Trophoblast cell (in vitro differentiated cells and primary cell): ENCODE measurements at regions not wholly inside any gene's neighbourhood (a gene's known extent, or its start where the extent isn't known, plus 50 kb on each side); places are given as distances from the start of the nearest gene placed in this dataset.

ENCODE experiments used
- DNase-seq, 2 donors: peaks; one replicate each; pipeline ENCODE4 v3.0.0-alpha.2; 2016
- H2AFZ ChIP-seq: 2 replicates; pipeline ENCODE4 v1.6.1; 2013; ENCODE audit warnings: low read length, moderate library complexity, mild to moderate bottlenecking; ENCODE audit not compliant: insufficient read depth, poor library complexity
- H2AK5ac ChIP-seq: 2 replicates; pipeline ENCODE4 v1.6.1; 2013; ENCODE audit warnings: mild to moderate bottlenecking, low read length
- H2BK120ac ChIP-seq: 2 replicates; pipeline ENCODE4 v1.6.1; 2013; ENCODE audit warnings: low read length, mild to moderate bottlenecking, moderate library complexity; ENCODE audit not compliant: insufficient read depth, poor library complexity
- H2BK12ac ChIP-seq: 2 replicates; pipeline ENCODE4 v1.6.1; 2013; ENCODE audit warnings: mild to moderate bottlenecking, low read length, moderate library complexity
- H2BK5ac ChIP-seq: 2 replicates; pipeline ENCODE4 v1.6.1; 2013; ENCODE audit warnings: low read length, low read depth, moderate library complexity, mild to moderate bottlenecking; ENCODE audit not compliant: poor library complexity
- H3K14ac ChIP-seq: 2 replicates; pipeline ENCODE4 v1.6.1; 2013; ENCODE audit warnings: mild to moderate bottlenecking, low read length
- H3K18ac ChIP-seq: 2 replicates; pipeline ENCODE4 v1.6.1; 2013; ENCODE audit warnings: mild to moderate bottlenecking, low read length
- H3K23ac ChIP-seq: 2 replicates; pipeline ENCODE4 v1.6.1; 2013; ENCODE audit warnings: low read length
- H3K27ac ChIP-seq: 2 replicates; pipeline ENCODE4 v1.5.1; 2013; ENCODE audit warnings: low read depth, mild to moderate bottlenecking, inconsistent platforms, low read length, moderate library complexity
- H3K27me3 ChIP-seq: 2 replicates; pipeline ENCODE4 v1.6.1; 2013; ENCODE audit warnings: inconsistent platforms, mild to moderate bottlenecking, low read length, moderate library complexity; ENCODE audit not compliant: insufficient read depth
- H3K36me3 ChIP-seq, 2 experiments: 1 replicate in 1 of 2; 2 replicates in 1 of 2; pipeline ENCODE4 v1.6.1; 2013; ENCODE audit warnings: low read length in 2 of 2, mild to moderate bottlenecking in 2 of 2, moderate library complexity in 1 of 2; ENCODE audit not compliant: insufficient read depth in 2 of 2, control insufficient read depth in 1 of 2
- H3K4ac ChIP-seq: 2 replicates; pipeline ENCODE4 v1.6.1; 2013; ENCODE audit warnings: low read depth, mild to moderate bottlenecking, low read length, moderate library complexity
- H3K4me1 ChIP-seq, 2 experiments: 1 replicate in 1 of 2; 2 replicates in 1 of 2; pipeline ENCODE4 v1.6.1; 2013; ENCODE audit warnings: low read length in 2 of 2, mild to moderate bottlenecking in 2 of 2, moderate library complexity in 1 of 2; ENCODE audit not compliant: insufficient read depth in 2 of 2, control insufficient read depth in 1 of 2
- H3K4me2 ChIP-seq: 2 replicates; pipeline ENCODE4 v1.6.1; 2013; ENCODE audit warnings: inconsistent platforms, mild to moderate bottlenecking, low read length, moderate library complexity
- H3K4me3 ChIP-seq: 2 replicates; pipeline ENCODE4 v1.5.1; 2013; ENCODE audit warnings: mild to moderate bottlenecking, low read depth, low read length, inconsistent platforms
- H3K79me1 ChIP-seq: one replicate; pipeline ENCODE4 v1.6.1; 2013; ENCODE audit warnings: low read length
- H3K79me2 ChIP-seq: 2 replicates; pipeline ENCODE4 v1.6.1; 2013; ENCODE audit warnings: low read length, mild to moderate bottlenecking; ENCODE audit not compliant: control insufficient read depth, insufficient read depth, poor library complexity
- H3K9ac ChIP-seq: 2 replicates; pipeline ENCODE4 v1.6.1; 2013; ENCODE audit warnings: mild to moderate bottlenecking, low read length
- H3K9me3 ChIP-seq: 2 replicates; pipeline ENCODE4 v1.6.1; 2013; ENCODE audit warnings: low read depth, mild to moderate bottlenecking, control low read depth, inconsistent platforms, low read length; ENCODE audit not compliant: insufficient read depth
- H4K12ac ChIP-seq: 2 replicates; pipeline ENCODE4 v1.6.1; 2013; ENCODE audit warnings: low read depth, mild to moderate bottlenecking, low read length, moderate library complexity
- H4K8ac ChIP-seq: 2 replicates; pipeline ENCODE4 v1.6.1; 2013; ENCODE audit warnings: low read depth, mild to moderate bottlenecking, low read length, moderate library complexity
- H4K91ac ChIP-seq: one replicate; pipeline ENCODE4 v1.6.1; 2013; ENCODE audit warnings: low read depth, mild to moderate bottlenecking, low read length, moderate library complexity
- WGBS: extraction: QIAGEN DNeasy Blood & Tissue Kit; methylation state at CpG from one replicate; pipeline ENCODE4 v1.1.7; 2013; ENCODE audit warnings: missing lambda C conversion rate; ENCODE audit not compliant: insufficient read length, insufficient coverage; ENCODE audit errors: extremely low coverage; 5-methylcytosine and 5-hydroxymethylcytosine counted together

DNA sequence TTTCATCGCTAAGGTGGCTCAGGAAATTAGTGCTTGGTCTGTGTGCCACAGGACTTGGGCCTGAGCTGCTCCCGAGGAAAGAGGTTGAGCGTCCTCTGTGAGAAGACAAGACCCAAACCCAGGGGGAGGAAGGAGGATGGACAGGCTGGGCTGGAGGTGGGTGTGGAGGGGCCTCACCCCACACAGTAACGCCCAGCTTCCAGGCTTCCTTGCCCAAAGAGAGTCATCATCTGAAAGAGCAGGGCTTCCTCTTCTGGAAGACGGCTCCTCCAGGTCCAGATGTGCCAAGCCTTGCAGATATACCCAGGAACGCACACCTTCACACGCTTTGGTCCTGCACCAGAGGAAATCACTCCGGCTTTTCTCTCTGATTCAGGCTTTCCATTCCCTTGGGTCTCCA lies 127.8 kb upstream of the MGMT start:
- Histone ChIP-seq H3K9me3 (peaks cover 1% of the 10 kb centered on the region), H2BK120ac (no peak overlapping the region), H3K27ac (no peak overlapping the region), H3K27me3 (no peaks in the 10 kb centered on the region), H3K4me1 (no peaks in the 10 kb centered on the region), H4K8ac (no peak overlapping the region), H2AFZ (no peak overlapping the region), H3K4me2 (no peak overlapping the region), H3K14ac (no peak overlapping the region), H3K4ac (no peak overlapping the region), H2BK5ac (no peak overlapping the region), H3K23ac (no peak overlapping the region), H2AK5ac (no peak overlapping the region), H3K79me1 (no peaks in the 10 kb centered on the region), H3K9ac (no peak overlapping the region), H3K4me3 (no peak overlapping the region), H3K18ac (no peak overlapping the region), H4K12ac (no peak overlapping the region), H3K79me2 (no peaks in the 10 kb centered on the region), H2BK12ac (no peak overlapping the region), H4K91ac (no peak overlapping the region), H3K36me3 (no peaks in the 10 kb centered on the region)
- DNase-seq, result no peak
- no CpG with 5 or more reads among the region's 8 CpGs for WGBS

DNA sequence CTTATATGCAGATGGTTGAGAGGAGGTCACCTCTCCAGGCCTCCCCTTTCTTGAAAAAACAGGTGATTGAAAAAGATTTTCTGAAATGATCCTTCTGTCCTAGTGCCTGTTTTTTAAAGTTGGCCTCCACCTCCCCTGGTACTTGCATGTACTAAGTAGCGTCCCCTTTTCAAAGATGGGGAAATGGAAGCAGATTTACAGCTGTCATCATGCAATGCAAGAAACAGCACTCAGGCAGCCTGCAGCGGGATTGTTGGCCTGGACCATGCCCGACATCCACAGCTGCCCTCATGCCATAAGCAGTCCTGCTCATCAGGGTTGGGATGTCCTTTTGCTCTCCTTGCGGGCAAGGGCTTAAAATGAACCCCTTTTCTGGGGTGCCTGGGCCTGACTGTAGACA lies 127.2 kb upstream of the MGMT start:
- H3K9ac ChIP-seq, result no peak overlapping the region
- no peak overlapping the region for H2BK5ac ChIP-seq
- no peaks in the 10 kb centered on the region for H3K79me1 ChIP-seq
- no peak overlapping the region for H3K14ac ChIP-seq
- H4K8ac ChIP-seq, result no peak overlapping the region
- no peaks in the 10 kb centered on the region for H3K4me1 ChIP-seq
- no peak overlapping the region for H2AK5ac ChIP-seq
- H3K18ac ChIP-seq, result no peak overlapping the region
- H2BK12ac ChIP-seq, result no peak overlapping the region
- H3K27me3 ChIP-seq, result no peaks in the 10 kb centered on the region
- H3K36me3 ChIP-seq, result no peaks in the 10 kb centered on the region
- H3K9me3 ChIP-seq, result peaks cover 1% of the 10 kb centered on the region
- no CpG with 5 or more reads among the region's 4 CpGs for WGBS
- H2BK120ac ChIP-seq, result no peak overlapping the region
- no peak overlapping the region for H4K12ac ChIP-seq
- no peak for DNase-seq
- H4K91ac ChIP-seq, result no peak overlapping the region
- no peak overlapping the region for H3K4me3 ChIP-seq
- H2AFZ ChIP-seq, result no peak overlapping the region
- H3K79me2 ChIP-seq, result no peaks in the 10 kb centered on the region
- no peak overlapping the region for H3K23ac ChIP-seq
- H3K27ac ChIP-seq, result no peak overlapping the region
- H3K4ac ChIP-seq, result no peak overlapping the region
- no peak overlapping the region for H3K4me2 ChIP-seq

DNA sequence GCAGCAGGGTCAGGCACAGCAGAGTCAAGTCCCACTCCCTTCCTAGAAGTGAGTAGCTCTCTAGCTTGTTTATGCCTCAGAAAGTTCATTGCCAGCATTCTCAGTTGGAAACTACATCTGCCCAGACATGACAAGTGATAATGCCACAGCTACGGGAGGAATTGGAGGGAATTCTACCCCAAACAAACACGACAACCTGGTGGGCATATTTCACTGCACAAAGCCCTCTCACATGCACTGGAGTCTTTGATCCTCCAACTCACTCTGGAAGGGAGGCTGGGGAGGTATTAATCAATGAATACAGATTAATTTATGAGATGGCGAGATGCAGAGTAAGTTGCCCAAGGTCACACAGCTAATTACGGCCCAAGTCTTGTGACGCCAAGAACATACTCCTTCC lies 126.0 kb upstream of the MGMT start:
- H3K79me2 ChIP-seq, result no peaks in the 10 kb centered on the region
- no peak for DNase-seq
- H4K8ac ChIP-seq, result no peak overlapping the region
- no peaks in the 10 kb centered on the region for H3K79me1 ChIP-seq
- no peak overlapping the region for H2BK12ac ChIP-seq
- H3K4me2 ChIP-seq, result no peak overlapping the region
- peaks cover 1% of the 10 kb centered on the region for H3K9me3 ChIP-seq
- no peak overlapping the region for H4K12ac ChIP-seq
- H3K27me3 ChIP-seq, result no peaks in the 10 kb centered on the region
- H4K91ac ChIP-seq, result no peak overlapping the region
- H2BK120ac ChIP-seq, result no peak overlapping the region
- H3K4me3 ChIP-seq, result no peak overlapping the region
- no peak overlapping the region for H3K9ac ChIP-seq
- H2AK5ac ChIP-seq, result no peak overlapping the region
- H3K14ac ChIP-seq, result no peak overlapping the region
- no peak overlapping the region for H3K4ac ChIP-seq
- no peak overlapping the region for H2AFZ ChIP-seq
- H3K36me3 ChIP-seq, result no peaks in the 10 kb centered on the region
- no peak overlapping the region for H2BK5ac ChIP-seq
- no CpG with 5 or more reads among the region's 5 CpGs for WGBS
- no peaks in the 10 kb centered on the region for H3K4me1 ChIP-seq
- H3K18ac ChIP-seq, result no peak overlapping the region
- no peak overlapping the region for H3K27ac ChIP-seq
- no peak overlapping the region for H3K23ac ChIP-seq

DNA sequence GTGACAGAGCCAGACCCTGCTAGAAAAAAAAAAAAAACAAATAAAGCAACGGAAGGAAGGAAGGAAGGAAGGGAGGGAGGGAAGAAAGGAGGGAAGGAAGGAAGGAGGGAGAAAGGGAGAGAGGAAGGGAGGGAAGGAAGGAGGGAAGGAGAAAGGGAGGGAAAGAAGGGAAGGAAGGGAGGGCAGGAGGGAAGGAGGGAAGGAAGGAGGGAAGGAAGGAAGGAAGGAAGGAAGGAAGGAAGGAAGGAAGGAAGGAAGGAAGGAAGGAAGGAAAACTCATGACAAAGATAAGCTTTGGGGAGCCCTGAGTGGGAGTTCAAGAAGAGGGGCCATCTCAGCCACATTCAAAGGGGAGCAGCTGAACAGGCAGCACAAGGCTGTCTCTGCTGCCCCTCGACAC lies 124.7 kb upstream of the MGMT start:
- H3K9ac ChIP-seq, result no peak overlapping the region
- H4K8ac ChIP-seq, result no peak overlapping the region
- H3K23ac ChIP-seq, result no peak overlapping the region
- H2BK5ac ChIP-seq, result no peak overlapping the region
- no peaks in the 10 kb centered on the region for H3K4me1 ChIP-seq
- H4K12ac ChIP-seq, result no peak overlapping the region
- no peak overlapping the region for H4K91ac ChIP-seq
- H2AFZ ChIP-seq, result no peak overlapping the region
- no peak overlapping the region for H3K14ac ChIP-seq
- H2BK12ac ChIP-seq, result no peak overlapping the region
- H3K4me2 ChIP-seq, result no peak overlapping the region
- no peak overlapping the region for H3K27ac ChIP-seq
- H3K18ac ChIP-seq, result no peak overlapping the region
- H3K4me3 ChIP-seq, result no peak overlapping the region
- H3K79me2 ChIP-seq, result no peaks in the 10 kb centered on the region
- no peak overlapping the region for H3K4ac ChIP-seq
- no peaks in the 10 kb centered on the region for H3K79me1 ChIP-seq
- no CpG with 5 or more reads among the region's 2 CpGs for WGBS
- H2BK120ac ChIP-seq, result no peak overlapping the region
- no peaks in the 10 kb centered on the region for H3K27me3 ChIP-seq
- no peak for DNase-seq
- H3K36me3 ChIP-seq, result no peaks in the 10 kb centered on the region
- H2AK5ac ChIP-seq, result no peak overlapping the region
- H3K9me3 ChIP-seq, result peaks cover 1% of the 10 kb centered on the region
